IMR-90 (cell line): ENCODE measurements at regions not wholly inside any gene's neighbourhood (a gene's known extent, or its start where the extent isn't known, plus 50 kb on each side); places are given as distances from the start of the nearest gene placed in this dataset.

ENCODE experiments used
- ATAC-seq: fragments of 200-7000 bp; cut with Tn5 transposase; 2 replicates; pipeline ENCODE4 v1.9.1; 2020; ENCODE audit warnings: low read depth, mild to moderate bottlenecking, moderate library complexity
- BruUV-seq: library from RNA; stranded (reverse); fragments of 400-500 nt; replicated peaks from 2 replicates; lab custom pipeline; 2021; lab: Mats Ljungman, UMichigan
- CTCF ChIA-PET: fragments of 300-600 bp; formaldehyde crosslinking; extraction: SDS; loops from one replicate; lab custom pipeline; 2021; ENCODE audit warnings: antibody characterized with exemption; lab: Yijun Ruan, JAX
- POLR2A ChIA-PET: fragments of 300-600 bp; sonication (Branson Sonifier 250); formaldehyde crosslinking; loops from one replicate; lab custom pipeline; 2022; ENCODE audit warnings: antibody characterized with exemption; ENCODE audit not compliant: unreplicated experiment; lab: Charles Lee
- DNase-seq: peaks from one replicate; pipeline ENCODE4 v3.0.0; 2013
- H2AFZ ChIP-seq: replicated peaks from 2 replicates; pipeline ENCODE3; 2013; ENCODE audit warnings: low read length, mild to moderate bottlenecking; ENCODE audit not compliant: poor library complexity
- H2AK5ac ChIP-seq: 2 replicates; pipeline ENCODE4 v1.6.1; 2013; ENCODE audit warnings: low read depth, low read length, inconsistent platforms
- H2AK9ac ChIP-seq: replicated peaks from 2 replicates; pipeline ENCODE3; 2013; ENCODE audit warnings: mild to moderate bottlenecking, low read depth, low read length, moderate library complexity; ENCODE audit not compliant: poor library complexity
- H2BK120ac ChIP-seq: 2 replicates; pipeline ENCODE4 v1.6.1; 2013; ENCODE audit warnings: low read depth, low read length, inconsistent platforms
- H2BK15ac ChIP-seq: 3 replicates; pipeline ENCODE4 v1.6.1; 2013; ENCODE audit warnings: low read depth, low read length, inconsistent platforms
- H2BK20ac ChIP-seq: 2 replicates; pipeline ENCODE4 v1.6.1; 2013; ENCODE audit warnings: low read depth, mild to moderate bottlenecking, inconsistent platforms, low read length, moderate library complexity
- H2BK5ac ChIP-seq: 2 replicates; pipeline ENCODE4 v1.6.1; 2013; ENCODE audit warnings: mild to moderate bottlenecking, low read depth, low read length, inconsistent platforms; ENCODE audit not compliant: poor library complexity, severe bottlenecking
- H3K14ac ChIP-seq: replicated peaks from 2 replicates; pipeline ENCODE4 v1.6.1; 2013; ENCODE audit warnings: low read depth, low read length, inconsistent platforms
- H3K18ac ChIP-seq: 2 replicates; pipeline ENCODE4 v1.6.1; 2013; ENCODE audit warnings: low read depth, low read length, control low read depth
- H3K23ac ChIP-seq: 2 replicates; pipeline ENCODE4 v1.6.1; 2013; ENCODE audit warnings: low read depth, low read length, inconsistent platforms
- H3K27ac ChIP-seq: 2 replicates; pipeline ENCODE4 v1.5.1; 2013; ENCODE audit warnings: mild to moderate bottlenecking, control low read depth, low read length; ENCODE audit not compliant: insufficient read depth
- H3K27me3 ChIP-seq: 2 replicates; pipeline ENCODE4 v1.6.1; 2013; ENCODE audit warnings: low read length; ENCODE audit not compliant: control insufficient read depth, insufficient read depth
- H3K36me3 ChIP-seq: 2 replicates; pipeline ENCODE4 v1.6.1; 2013; ENCODE audit warnings: low read length, mixed read lengths; ENCODE audit not compliant: control insufficient read depth, insufficient read depth
- H3K4ac ChIP-seq: 2 replicates; pipeline ENCODE4 v1.6.1; 2013; ENCODE audit warnings: low read depth, low read length, inconsistent platforms
- H3K4me1 ChIP-seq: 2 replicates; pipeline ENCODE4 v1.6.1; 2013; ENCODE audit warnings: low read length, mixed read lengths; ENCODE audit not compliant: control insufficient read depth, insufficient read depth
- H3K4me2 ChIP-seq: 2 replicates; pipeline ENCODE4 v1.6.1; 2013; ENCODE audit warnings: low read depth, mild to moderate bottlenecking, control low read depth, low read length, moderate library complexity
- H3K4me3 ChIP-seq: 2 replicates; pipeline ENCODE4 v1.5.1; 2013; ENCODE audit warnings: low read depth, mild to moderate bottlenecking, control low read depth, low read length, moderate library complexity; ENCODE audit not compliant: insufficient read depth
- H3K56ac ChIP-seq: 2 replicates; pipeline ENCODE4 v1.6.1; 2013; ENCODE audit warnings: low read length, inconsistent platforms; ENCODE audit not compliant: insufficient read depth; ENCODE audit errors: extremely low read depth
- H3K79me1 ChIP-seq, 2 experiments: 2 replicates each; pipeline ENCODE4 v1.6.1; 2013; ENCODE audit warnings: low read length in 2 of 2, inconsistent platforms in 1 of 2, low read depth in 1 of 2
- H3K9ac ChIP-seq: 2 replicates; pipeline ENCODE4 v1.6.1; 2013; ENCODE audit warnings: low read depth, low read length, control low read depth
- H3K9me1 ChIP-seq: 2 replicates; pipeline ENCODE4 v1.6.1; 2013; ENCODE audit warnings: low read length, inconsistent platforms; ENCODE audit not compliant: insufficient read depth
- H3K9me3 ChIP-seq: 2 replicates; pipeline ENCODE4 v1.6.1; 2013; ENCODE audit warnings: low read length; ENCODE audit not compliant: control insufficient read depth, insufficient read depth
- H4K20me1 ChIP-seq: 2 replicates; pipeline ENCODE4 v1.6.1; 2013; ENCODE audit warnings: low read length, inconsistent platforms; ENCODE audit not compliant: insufficient read depth
- H4K5ac ChIP-seq: 2 replicates; pipeline ENCODE4 v1.6.1; 2013; ENCODE audit warnings: mild to moderate bottlenecking, low read depth, low read length, control low read depth
- H4K8ac ChIP-seq, 2 experiments: 2 replicates each; pipeline ENCODE4 v1.6.1; 2013; ENCODE audit warnings: low read depth in 2 of 2, low read length in 2 of 2, control low read depth in 1 of 2, inconsistent platforms in 1 of 2
- H4K91ac ChIP-seq: 2 replicates; pipeline ENCODE4 v1.6.1; 2013; ENCODE audit warnings: low read depth, low read length, inconsistent platforms; ENCODE audit not compliant: insufficient read depth
- CEBPB ChIP-seq: IDR thresholded peaks from 2 replicates; pipeline ENCODE4 v1.6.1; 2012; ENCODE audit warnings: low read depth, low read length, improper control_type of control experiment
- FOS ChIP-seq: fragments of 150-350 bp; IDR thresholded peaks from 2 replicates; pipeline ENCODE4 v1.6.1; 2016; ENCODE audit warnings: low read depth, low read length
- MAFK ChIP-seq: IDR thresholded peaks from 2 replicates; pipeline ENCODE4 v1.6.1; 2012; ENCODE audit warnings: low read depth, low read length, improper control_type of control experiment
- NFE2L2 ChIP-seq: fragments of 150-350 bp; IDR thresholded peaks from 2 replicates; pipeline ENCODE4 v1.6.1; 2016; ENCODE audit warnings: low read depth, mild to moderate bottlenecking, low read length
- RAD21 ChIP-seq: IDR thresholded peaks from 2 replicates; pipeline ENCODE4 v1.6.1; 2012; ENCODE audit warnings: low read length, improper control_type of control experiment
- RCOR1 ChIP-seq: IDR thresholded peaks from 2 replicates; pipeline ENCODE4 v1.6.1; 2012; ENCODE audit warnings: mild to moderate bottlenecking, low read length, improper control_type of control experiment; ENCODE audit not compliant: insufficient replicate concordance
- RFX5 ChIP-seq: IDR thresholded peaks from 2 replicates; pipeline ENCODE4 v1.8.0; 2012; ENCODE audit warnings: low read depth, mild to moderate bottlenecking, low read length, moderate library complexity
- SMC3 ChIP-seq: fragments of 150-350 bp; IDR thresholded peaks from 2 replicates; pipeline ENCODE4 v1.6.1; 2016; ENCODE audit warnings: low read depth, mild to moderate bottlenecking, antibody characterized with exemption, low read length, moderate library complexity
- WGBS, 2 experiments: methylation state at CpG; one replicate each; pipeline versions ENCODE4 v1.1.5 to v1.1.7; 2013; ENCODE audit warnings: missing lambda C conversion rate in 2 of 2; ENCODE audit not compliant: insufficient read length in 1 of 2; ENCODE audit errors: extremely low coverage in 2 of 2; 5-methylcytosine and 5-hydroxymethylcytosine counted together
- dilution Hi-C: fragments of 300-500 bp; cut with HindIII; formaldehyde crosslinking; loops from one replicate; pipeline ENCODE4 v1.14.3; 2018; ENCODE audit warnings: low sequenced_read_pairs; ENCODE audit not compliant: unreplicated experiment
- in situ Hi-C: fragments of 300-500 bp; cut with MboI; formaldehyde crosslinking; loops from 3 replicates; pipeline ENCODE4 v1.14.3; 2019; ENCODE audit warnings: low sequenced_read_pairs, inconsistent platforms, mixed read lengths
- intact Hi-C: fragments of 100-400 bp; cut with micrococcal nuclease; formaldehyde crosslinking; loops from 2 replicates; pipeline ENCODE4 v1.10.0; 2022
- TF ChIP-seq, protein P1 (sequence below): conservative IDR thresholded peaks from 2 replicates; pipeline ENCODE4 v1.5.1; 2012; ENCODE audit warnings: mild to moderate bottlenecking, low read depth, low read length, improper control_type of control experiment

- intact Hi-C loops: loop anchor here (5.0 kb wide), 5 partner anchors 195 to 1695 kb away; no protein-coding TSS in a partner anchor
- H3K36me3 ChIP-seq: no peaks in the 10 kb centered on the region
- no peak overlapping the region for H2AFZ ChIP-seq
- H3K9ac ChIP-seq: no peak overlapping the region
- no peak overlapping the region for H3K4me3 ChIP-seq
- H3K56ac ChIP-seq: no peak overlapping the region
- no peak overlapping the region for H2BK20ac ChIP-seq
- dilution Hi-C loops: no loop called here
- no peak overlapping the region for H2BK15ac ChIP-seq
- H3K18ac ChIP-seq: no peak overlapping the region
- H3K14ac ChIP-seq: no peak overlapping the region
- BruUV-seq: no TSS peak
- no CpG with 5 or more reads among the region's 3 CpGs for WGBS, 2 experiments
- DNase-seq: peak; percentile 40
- ATAC-seq: peak; percentile 88
- H4K5ac ChIP-seq: no peak overlapping the region
- no peak overlapping the region for H2AK5ac ChIP-seq
- in situ Hi-C loops: no loop called here
- no peak overlapping the region for H2BK120ac ChIP-seq
- H3K4me2 ChIP-seq: no peak overlapping the region
- POLR2A ChIA-PET: no interaction called here
- no peaks in the 10 kb centered on the region for H3K79me1 ChIP-seq
- H2BK5ac ChIP-seq: no peak overlapping the region
- no peaks in the 10 kb centered on the region for H3K9me3 ChIP-seq
- no peak overlapping the region for H3K4ac ChIP-seq
- H4K20me1 ChIP-seq: no peaks in the 10 kb centered on the region
- no peaks in the 10 kb centered on the region for H3K27me3 ChIP-seq
- no peak overlapping the region for H2AK9ac ChIP-seq
- H4K91ac ChIP-seq: no peak overlapping the region
- no peak overlapping the region for H4K8ac ChIP-seq
- no peak for TF ChIP-seq SMC3
- no peak for TF ChIP-seq RFX5
- no peak for TF ChIP-seq MAFK
- TF ChIP-seq, protein P1, sequence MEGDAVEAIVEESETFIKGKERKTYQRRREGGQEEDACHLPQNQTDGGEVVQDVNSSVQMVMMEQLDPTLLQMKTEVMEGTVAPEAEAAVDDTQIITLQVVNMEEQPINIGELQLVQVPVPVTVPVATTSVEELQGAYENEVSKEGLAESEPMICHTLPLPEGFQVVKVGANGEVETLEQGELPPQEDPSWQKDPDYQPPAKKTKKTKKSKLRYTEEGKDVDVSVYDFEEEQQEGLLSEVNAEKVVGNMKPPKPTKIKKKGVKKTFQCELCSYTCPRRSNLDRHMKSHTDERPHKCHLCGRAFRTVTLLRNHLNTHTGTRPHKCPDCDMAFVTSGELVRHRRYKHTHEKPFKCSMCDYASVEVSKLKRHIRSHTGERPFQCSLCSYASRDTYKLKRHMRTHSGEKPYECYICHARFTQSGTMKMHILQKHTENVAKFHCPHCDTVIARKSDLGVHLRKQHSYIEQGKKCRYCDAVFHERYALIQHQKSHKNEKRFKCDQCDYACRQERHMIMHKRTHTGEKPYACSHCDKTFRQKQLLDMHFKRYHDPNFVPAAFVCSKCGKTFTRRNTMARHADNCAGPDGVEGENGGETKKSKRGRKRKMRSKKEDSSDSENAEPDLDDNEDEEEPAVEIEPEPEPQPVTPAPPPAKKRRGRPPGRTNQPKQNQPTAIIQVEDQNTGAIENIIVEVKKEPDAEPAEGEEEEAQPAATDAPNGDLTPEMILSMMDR: no peak
- TF ChIP-seq RCOR1: no peak
- no peak for TF ChIP-seq CEBPB
- TF ChIP-seq NFE2L2: no peak
- TF ChIP-seq RAD21: no peak
- no peak for TF ChIP-seq FOS
- H3K23ac ChIP-seq: no peak overlapping the region
- peaks cover 2% of the 10 kb centered on the region; the same call in 1 of the 2 replicates for H3K4me1 ChIP-seq
- no peaks in the 10 kb centered on the region for H3K9me1 ChIP-seq
- CTCF ChIA-PET: interaction anchor here (0.5 to 1.7 kb wide), 3 partner anchors 8 to 248 kb away, joined by 3 to 6 read pairs (median 4); no protein-coding TSS in a partner anchor
- H3K27ac ChIP-seq: no peak overlapping the region
Measured at GRCh38 chr6:91082311-91082832, 495.5 kb upstream of the MAP3K7 start.
